Dermis microvascular lymphatic vessel endothelial cell (primary cell): ENCODE measurements at regions not wholly inside any gene's neighbourhood (a gene's known extent, or its start where the extent isn't known, plus 50 kb on each side); places are given as distances from the start of the nearest gene placed in this dataset.

Experiments
- DNase-seq, 2 donors: peaks; one replicate each; pipeline versions ENCODE4 v3.0.0 to v3.0.0-alpha.2; 2010; ENCODE audit warnings: low read depth in 2 of 2

DNA sequence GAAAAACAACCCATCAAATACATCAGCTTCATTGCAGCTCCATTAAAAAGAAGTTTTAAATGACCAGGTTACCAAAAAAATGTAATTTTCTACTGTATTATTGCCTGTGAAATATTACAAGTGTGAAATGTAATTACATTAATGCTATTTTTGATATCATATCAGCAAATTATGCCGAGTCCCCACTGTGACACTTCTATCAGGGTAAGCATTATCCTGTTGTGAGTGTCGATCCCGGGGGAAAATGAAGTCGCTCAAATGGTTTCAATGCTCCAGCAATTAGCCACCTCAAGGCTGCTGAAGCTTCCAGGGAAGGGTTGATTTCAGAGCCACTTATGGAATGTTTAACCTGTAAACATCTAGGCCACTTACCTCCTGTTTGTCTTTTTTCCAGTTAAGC lies 70.4 kb downstream of the RCN1 start:
- DNase-seq = no peak

- no peak for DNase-seq
These were observed 71.5 kb downstream of the RCN1 start for GRCh38 chr11:32162351-32162750.

- DNase-seq = no peak
These were observed 72.0 kb downstream of the RCN1 start for GRCh38 chr11:32162906-32163305.

GRCh38 chr11:32163557-32163956 lies 72.7 kb downstream of the RCN1 start:
- DNase-seq = no peak

DNA sequence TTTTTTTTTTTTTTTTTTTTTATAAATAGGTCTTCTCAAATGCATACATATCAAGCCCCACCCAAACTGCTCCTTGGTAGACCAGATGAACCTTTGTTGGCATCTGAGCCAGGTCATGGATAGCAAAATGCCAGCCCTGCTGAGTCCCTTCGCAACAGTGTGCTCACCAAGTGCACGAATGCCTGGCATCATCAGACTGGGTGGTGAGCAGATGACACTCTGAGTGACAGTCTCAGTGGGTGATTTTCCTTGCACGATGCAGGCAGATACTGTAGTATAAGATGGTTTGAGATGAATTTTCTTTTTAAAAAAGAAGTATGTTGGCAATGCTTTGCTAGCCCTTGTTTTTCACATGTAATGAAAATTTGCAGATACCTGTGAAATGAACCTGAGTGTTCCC lies 74.0 kb downstream of the RCN1 start:
- DNase-seq = no peak

DNA sequence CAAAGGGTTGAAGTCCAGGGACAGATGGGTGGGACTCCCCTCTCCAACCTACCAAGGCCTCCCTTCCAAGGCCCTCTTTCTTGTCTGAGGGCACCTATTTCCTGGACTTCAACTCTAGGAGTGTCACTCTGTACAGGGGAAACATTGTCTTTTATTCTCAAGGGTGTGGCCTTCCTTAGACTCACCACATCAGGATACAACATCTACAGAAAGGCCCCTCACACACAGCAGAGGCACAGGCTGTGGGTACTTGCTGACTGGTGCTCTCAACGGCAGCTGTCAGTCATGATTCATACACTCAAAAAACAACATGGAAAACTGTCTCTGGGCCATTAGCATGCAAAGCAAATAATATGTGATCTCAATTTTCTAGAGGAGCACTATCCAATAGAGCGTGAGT lies 78.0 kb downstream of the RCN1 start:
- DNase-seq = no peak

GRCh38 chr11:32171445-32171844 lies 80.6 kb downstream of the RCN1 start:
- no peak for DNase-seq

DNA sequence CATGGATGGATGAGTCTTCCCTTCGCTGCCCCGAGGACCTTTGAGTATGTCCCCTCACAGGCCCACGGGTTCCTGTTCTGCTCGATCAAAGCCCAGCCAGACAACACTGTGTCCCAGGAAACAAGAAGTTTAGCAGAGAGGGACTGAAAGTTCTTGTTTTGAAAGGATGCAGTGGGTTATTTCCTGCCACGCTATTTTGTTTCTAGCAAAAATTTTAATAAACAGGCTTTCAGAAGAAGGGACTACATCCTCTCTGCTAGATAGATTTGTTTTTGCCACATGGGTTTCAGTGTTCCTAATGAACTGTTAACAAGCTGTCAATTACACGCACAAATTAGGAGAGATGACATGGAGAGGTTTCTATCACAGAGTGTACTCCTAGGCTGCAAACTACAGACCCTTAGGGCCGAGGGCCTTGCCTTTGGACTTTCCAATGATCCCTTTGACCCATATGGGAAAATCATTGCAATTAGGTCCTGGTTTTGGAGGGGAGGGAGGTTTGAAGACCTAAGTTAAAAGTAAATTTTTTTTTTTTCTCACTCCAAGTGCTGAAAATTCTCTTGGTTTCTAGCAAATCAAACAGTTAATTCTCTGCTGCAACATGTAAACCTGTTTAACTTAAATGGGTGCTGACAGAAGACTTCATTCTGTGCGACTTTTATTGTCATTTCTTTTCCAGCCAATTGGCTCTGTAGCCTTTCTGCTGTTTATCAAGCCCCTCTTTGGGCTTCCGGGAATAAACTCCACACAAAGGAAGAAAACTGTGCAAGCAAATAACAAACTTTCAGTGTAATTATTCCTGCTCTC lies 81.4 kb downstream of the RCN1 start:
- no peak for DNase-seq

DNA sequence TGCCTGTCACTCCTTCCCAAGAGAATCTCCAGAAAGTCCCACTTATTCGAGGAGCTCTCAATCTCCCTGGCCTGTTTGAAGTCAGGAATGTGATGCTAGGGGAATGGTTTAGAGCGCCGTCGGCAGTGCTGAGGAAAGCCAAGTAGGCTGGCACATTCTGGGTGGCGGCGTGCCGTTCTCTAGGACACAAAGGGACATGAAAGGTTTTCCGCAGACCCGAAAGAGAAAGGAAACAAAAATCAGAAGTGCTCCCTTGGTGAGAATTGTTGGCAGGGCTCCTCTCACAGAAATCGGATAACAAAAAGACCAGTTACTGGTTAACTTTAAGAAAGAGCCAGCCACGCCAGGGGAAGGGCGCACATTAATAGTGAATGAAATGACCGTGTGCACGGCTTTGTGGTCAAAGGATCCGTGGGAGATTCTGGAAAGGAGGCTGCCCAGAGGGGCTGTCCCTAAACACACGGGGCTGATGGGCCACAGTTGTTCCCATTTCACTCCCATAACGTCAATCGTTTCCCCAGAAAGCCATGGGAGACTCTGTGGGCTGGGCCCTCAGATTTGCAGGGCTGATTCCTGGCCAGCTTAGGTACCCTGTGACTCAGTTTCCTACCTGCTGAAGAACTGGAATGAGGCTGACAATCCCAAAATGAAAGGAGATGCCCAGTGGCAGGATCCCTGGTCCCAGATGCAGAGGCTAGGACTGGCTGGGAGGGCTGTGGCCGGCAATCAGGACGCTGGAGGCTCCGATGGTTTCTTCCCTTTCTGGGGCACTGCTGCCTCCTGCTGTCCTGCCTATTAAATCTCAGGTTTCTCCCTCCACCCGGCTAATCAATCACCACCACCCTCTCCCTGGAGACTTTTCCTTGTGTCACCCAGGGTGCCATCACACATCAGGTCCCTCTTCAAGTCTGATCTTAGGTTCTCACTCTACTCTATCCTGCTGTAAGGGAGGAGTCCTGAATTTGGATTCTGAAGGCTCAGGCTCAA lies 82.3 kb downstream of the RCN1 start:
- DNase-seq = peak; percentile 15 to 70

DNA sequence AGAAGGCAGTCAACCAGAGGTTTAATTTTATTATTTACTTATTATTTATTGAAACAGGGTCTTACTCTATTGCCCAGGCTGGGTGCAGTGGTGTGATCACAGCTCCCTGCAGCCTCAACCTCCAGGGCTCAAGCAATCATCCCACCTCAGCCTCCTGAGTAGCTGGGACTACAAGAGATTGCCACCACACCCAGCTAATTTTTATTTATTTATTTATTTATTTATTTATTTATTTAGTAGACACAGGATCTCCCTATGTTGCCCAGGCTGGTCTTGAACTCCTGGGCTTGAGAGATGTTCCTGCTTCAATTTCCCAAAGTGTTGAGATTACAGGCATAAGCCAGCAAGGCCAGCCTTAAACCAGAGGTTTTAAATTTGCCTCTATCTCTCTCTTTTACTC lies 83.1 kb downstream of the RCN1 start:
- no peak for DNase-seq

GRCh38 chr11:32176223-32176934 lies 85.5 kb downstream of the RCN1 start:
- peak; percentile 60 to 81 for DNase-seq

- DNase-seq = no peak
These were observed 87.8 kb downstream of the RCN1 start for GRCh38 chr11:32178692-32179091.

- no peak for DNase-seq
These were observed 92.6 kb downstream of the RCN1 start for GRCh38 chr11:32183512-32183911.

DNA sequence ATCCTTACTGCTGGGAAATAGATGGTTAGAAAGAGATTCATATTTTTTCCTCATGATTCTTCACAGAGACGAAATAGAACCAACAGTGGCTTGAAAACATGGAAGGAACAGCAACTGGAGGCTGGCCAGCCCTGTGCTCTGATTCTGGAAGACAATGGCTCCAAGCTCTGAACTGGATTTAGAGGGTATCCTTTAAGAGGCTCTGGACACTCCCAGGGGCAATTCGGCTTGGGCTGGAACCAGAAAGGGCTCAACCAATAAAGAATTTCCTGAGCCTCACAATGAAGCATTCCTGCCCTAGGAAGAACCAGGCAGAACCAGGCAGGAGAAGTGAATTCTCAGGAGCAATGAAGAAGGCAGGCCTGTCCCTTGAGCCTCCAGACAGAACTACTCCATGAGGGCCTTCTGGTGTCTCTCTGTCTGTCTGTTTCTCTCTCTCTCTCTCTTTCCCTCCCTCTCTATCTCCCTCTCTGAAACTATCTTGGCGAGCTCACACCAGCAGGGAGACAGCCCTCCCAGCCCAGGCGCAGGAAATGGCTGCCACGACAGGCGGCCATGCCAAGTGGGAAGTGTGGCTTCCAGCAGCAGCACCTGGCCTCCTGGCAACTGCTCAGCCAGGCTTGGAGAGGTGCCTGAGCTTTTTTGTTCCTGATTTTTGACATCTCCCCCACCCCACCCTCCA lies 93.3 kb downstream of the RCN1 start:
- no peak for DNase-seq

DNA sequence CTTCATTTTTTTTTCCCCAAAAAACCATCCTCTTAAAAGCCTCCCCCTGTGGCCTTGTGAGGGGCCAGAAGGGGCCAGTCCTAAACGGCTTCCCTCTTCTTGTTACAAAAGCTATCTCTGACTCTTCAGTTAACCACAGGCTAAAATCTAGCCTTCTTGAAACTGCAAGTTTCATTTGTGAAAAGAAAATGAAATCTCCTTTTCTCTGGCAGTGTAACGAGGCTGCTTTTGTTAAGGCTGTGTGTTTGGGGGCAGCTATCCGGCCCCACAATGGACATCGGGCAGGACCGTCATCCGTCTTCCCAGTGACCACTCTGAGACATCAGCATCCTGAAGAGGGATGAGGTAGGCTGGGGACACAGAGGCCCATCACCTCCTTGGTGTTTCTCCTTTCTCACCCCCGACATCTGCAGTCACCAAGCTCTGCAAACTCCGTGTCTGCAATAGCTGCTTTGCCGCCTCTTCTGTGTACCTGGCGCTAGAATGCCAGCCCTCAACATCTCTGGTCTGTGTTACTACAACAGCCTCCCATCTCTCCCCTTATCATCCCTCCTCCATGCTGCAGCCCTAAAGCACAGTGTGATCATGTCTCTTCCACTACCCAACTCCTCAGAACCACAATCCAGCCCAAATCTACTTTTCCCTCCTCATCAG lies 94.0 kb downstream of the RCN1 start:
- no peak for DNase-seq

DNA sequence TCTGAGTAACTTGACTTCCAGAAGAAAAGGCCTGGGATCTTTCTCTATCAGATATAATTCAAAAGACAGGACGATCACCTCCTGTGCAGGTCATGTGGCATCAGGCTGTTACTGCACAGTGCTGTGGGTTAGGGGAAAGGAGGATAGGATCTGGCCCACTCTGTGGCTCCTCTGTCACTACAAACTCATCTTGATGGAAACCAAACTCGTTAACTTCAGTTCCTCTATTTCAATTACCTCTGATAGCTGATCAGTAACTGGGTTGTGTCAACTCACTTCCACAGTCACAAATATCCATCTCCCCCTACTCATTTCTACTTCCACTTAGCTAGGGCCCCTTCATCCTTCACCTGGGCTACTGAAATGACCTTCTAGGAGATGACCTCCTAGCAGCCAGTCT lies 95.2 kb downstream of the RCN1 start:
- DNase-seq = no peak

DNA sequence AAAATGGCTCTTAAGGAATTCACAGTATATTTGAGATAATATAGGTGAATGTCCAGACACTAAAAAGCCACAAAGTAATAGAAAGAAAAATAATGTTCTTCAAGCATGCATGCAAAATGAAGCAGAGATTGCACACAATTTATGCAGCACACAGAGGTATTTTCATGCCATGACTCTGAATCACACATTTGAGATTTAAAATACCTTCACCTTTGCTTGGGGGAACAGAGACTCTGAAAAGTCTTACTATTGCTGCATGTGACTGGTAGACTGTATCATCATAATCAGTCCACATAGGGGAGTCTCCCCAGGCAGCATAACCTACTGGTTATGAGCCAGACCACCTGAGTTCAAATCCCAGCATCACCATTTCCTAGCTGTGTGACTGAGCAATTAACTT lies 96.2 kb downstream of the RCN1 start:
- DNase-seq = no peak

DNA sequence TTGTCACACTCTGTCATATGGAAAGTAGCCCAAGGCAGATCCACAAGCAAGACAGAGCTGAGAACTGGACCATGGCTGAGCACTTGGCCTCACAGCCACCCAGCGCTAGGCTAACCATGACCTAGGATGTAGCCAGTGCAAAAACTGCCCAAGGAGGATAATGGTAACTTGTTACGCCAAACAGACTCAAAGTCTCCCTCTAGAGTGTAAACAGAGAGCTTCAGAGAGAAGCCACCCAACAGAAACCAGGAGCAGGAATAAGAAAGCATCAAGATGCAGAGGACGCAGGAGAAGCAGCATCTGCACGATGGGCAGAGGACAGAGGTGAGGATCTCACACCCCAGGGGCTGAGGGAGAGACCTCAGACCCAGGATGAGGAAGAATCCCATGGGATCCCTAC lies 97.9 kb downstream of the RCN1 start:
- DNase-seq = no peak

DNA sequence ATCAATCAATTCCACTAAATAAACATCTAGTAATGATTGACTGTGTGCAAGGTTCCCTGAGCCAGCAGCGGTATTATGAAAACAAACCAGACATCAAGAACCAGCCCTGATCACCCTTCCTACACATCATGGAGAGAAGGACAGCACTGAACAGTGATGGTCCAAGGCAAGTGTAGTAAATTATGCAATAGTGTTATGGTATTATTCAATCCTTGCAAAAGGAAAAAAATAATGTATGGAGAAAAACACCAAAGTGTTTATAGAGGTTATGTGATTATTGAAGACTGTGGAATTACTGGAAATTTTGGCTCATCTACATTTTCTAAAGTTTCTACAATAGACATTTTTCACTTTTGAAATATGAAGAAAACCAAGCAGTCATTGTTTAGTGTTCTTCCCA lies 105.3 kb downstream of the RCN1 start:
- no peak for DNase-seq

DNA sequence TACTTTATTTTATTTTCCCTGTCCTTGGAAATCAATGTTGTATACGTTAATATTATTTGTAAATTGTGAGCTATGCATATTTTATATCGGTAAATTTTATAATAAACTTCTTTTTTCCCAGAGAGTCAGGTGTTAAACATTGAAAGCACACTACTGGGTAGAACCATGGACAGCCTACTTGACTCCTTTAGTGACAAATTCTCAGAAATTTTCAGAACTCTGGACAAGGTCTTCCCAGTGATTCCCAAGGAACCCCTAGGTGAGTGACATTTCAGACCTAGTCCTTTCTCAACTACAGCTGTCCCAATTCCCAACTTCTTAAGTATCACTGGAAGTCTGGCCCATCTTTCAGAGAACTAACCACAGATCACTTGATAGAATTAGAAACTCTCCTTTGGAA lies 107.2 kb downstream of the RCN1 start:
- no peak for DNase-seq
